GM20000 (cell line): ENCODE measurements at regions not wholly inside any gene's neighbourhood (a gene's known extent, or its start where the extent isn't known, plus 50 kb on each side); places are given as distances from the start of the nearest gene placed in this dataset.

Source experiments
- DNase-seq: peaks from one replicate; pipeline ENCODE4 v3.0.0; 2012; ENCODE audit warnings: low spot score
- CTCF ChIP-seq: IDR thresholded peaks from 2 replicates; pipeline ENCODE4 v1.5.1; 2012; ENCODE audit warnings: mild to moderate bottlenecking, control low read depth; ENCODE audit errors: extremely low read depth, missing control alignments

GRCh38 chr2:37448342-37449120 is 104.1 kb downstream of the QPCT start:
- DNase-seq, result no peak
- no peak for TF ChIP-seq CTCF

GRCh38 chr2:37449761-37450296 is 105.4 kb downstream of the QPCT start:
- DNase-seq, result no peak
- TF ChIP-seq CTCF, result no peak

- no peak for DNase-seq
- no peak for TF ChIP-seq CTCF
Observed at GRCh38 chr2:37453027-37453426, 108.6 kb downstream of the QPCT start.

- DNase-seq, result no peak
- no peak for TF ChIP-seq CTCF
Observed at GRCh38 chr2:37454851-37455762, 110.7 kb downstream of the QPCT start.

GRCh38 chr2:37456479-37456878 is 112.0 kb downstream of the QPCT start:
- DNase-seq, result no peak
- no peak for TF ChIP-seq CTCF

- TF ChIP-seq CTCF, result no peak
- DNase-seq, result no peak
Observed at GRCh38 chr2:37457401-37457901, 113.0 kb downstream of the QPCT start.
